ENCODE measurements at regions not wholly inside any gene's neighbourhood (a gene's known extent, or its start where the extent isn't known, plus 50 kb on each side); places are given as distances from the start of the nearest gene placed in this dataset.

DNA sequence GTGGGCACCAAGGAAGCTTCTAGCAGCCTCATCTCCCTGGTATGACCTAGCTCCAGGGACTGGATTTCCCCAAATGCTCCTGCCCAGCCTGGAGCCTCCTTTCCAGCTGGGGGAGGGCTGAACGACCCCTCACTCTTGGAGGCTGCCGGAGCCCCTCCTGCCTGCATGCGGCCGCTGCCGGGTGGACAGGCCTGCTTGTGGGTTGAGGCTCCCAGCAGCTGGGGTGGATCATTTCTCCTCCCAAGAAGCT, 213.6 kb downstream of the SEC14L1 start:
- peaks cover 9% of the 10 kb centered on the region for H3K4me1 ChIP-seq (ENCODE audit: control insufficient read depth, insufficient read depth, low read length, poor library complexity, severe bottlenecking)
- no peaks in the 10 kb centered on the region for H3K27me3 ChIP-seq (replicated peaks; ENCODE audit: control insufficient read depth, insufficient read depth, low read length, poor library complexity, severe bottlenecking)
- no peak overlapping the region for H3K27ac ChIP-seq (ENCODE audit: insufficient read depth, low read length, poor library complexity, severe bottlenecking)
- no peak for DNase-seq
- H3K4me3 ChIP-seq (ENCODE audit: insufficient read depth, low read depth, low read length, poor library complexity, severe bottlenecking), result no peak overlapping the region
- no peaks in the 10 kb centered on the region for H3K36me3 ChIP-seq (ENCODE audit: control insufficient read depth, insufficient read depth, low read length)
- H3K9me3 ChIP-seq (ENCODE audit: control insufficient read depth, low read length), result no peaks in the 10 kb centered on the region

DNA sequence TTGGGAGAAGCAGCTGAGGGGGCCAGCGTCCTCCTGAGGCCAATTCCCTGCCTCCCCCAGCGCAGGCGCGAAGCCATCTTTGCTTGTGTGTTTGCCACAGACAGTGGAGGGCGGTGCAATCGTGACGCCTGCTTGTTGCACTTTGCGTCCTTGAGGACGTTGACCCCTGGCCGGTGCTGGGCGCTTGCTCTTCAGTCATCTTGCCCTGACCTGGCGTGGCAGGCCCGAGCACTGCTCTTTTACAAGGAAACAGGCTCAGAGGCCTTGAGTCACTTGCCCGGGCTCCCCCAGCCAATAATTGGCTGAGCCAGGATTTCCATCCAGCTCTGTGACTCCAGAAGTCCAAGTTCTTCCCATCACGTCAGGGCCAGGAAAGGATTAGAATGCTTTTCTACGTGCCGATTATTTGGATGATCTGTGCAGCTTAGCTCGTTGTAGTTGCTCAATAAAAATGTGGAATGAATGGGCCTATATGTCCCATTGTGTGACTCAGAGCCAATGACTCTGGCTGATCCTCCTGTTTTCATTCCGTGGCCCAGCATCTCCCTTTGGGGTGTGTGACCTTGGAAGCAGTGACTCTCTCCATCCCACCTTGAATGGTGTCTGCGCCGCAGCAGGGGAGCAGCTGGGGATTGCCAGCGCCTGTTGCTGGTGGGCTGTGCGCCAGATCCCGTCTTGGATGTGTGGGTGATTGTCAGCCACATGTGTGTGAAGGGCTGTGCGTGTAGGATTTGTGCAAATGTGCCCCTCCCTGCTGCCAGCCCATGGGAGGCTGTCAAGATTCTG, 214.1 kb downstream of the SEC14L1 start:
- H3K4me3 ChIP-seq (ENCODE audit: insufficient read depth, low read depth, low read length, poor library complexity, severe bottlenecking), result no peak overlapping the region
- H3K27ac ChIP-seq (ENCODE audit: insufficient read depth, low read length, poor library complexity, severe bottlenecking), result no peak overlapping the region
- DNase-seq, result no peak
- no peaks in the 10 kb centered on the region for H3K9me3 ChIP-seq (ENCODE audit: control insufficient read depth, low read length)
- peaks cover 9% of the 10 kb centered on the region for H3K4me1 ChIP-seq (ENCODE audit: control insufficient read depth, insufficient read depth, low read length, poor library complexity, severe bottlenecking)
- no peaks in the 10 kb centered on the region for H3K36me3 ChIP-seq (ENCODE audit: control insufficient read depth, insufficient read depth, low read length)
- no peaks in the 10 kb centered on the region for H3K27me3 ChIP-seq (replicated peaks; ENCODE audit: control insufficient read depth, insufficient read depth, low read length, poor library complexity, severe bottlenecking)

DNA sequence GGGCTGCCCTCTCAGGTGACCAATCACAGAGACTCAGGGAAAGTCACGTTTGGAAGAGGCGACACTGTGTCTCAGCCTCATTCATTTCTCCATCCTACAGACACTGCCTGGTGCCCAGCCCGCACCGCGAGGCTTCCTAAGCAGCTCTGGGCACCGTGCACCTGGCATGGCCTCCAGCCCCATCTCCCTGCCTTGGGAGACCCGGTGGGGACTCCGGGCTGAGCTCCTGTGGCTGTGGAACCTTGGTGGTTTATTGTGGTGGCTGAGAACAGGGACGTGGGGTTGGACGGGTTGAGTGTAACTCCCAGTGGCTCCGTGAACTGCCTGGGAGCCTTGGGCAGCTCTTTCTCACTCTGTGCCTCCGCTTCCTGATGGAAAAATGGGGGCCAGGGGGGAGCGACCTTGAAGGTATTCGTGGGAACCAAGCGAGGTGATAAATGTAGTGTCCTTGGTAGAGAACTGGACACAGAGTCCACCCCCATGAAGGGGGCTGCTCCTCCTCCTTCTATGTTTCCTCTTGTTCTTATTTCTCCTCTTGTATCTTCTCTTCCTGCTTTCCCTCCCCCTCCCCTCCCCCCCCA, 215.4 kb downstream of the SEC14L1 start:
- no peak overlapping the region for H3K27ac ChIP-seq (ENCODE audit: insufficient read depth, low read length, poor library complexity, severe bottlenecking)
- H3K27me3 ChIP-seq (replicated peaks; ENCODE audit: control insufficient read depth, insufficient read depth, low read length, poor library complexity, severe bottlenecking), result no peaks in the 10 kb centered on the region
- no peak overlapping the region for H3K4me3 ChIP-seq (ENCODE audit: insufficient read depth, low read depth, low read length, poor library complexity, severe bottlenecking)
- H3K4me1 ChIP-seq (ENCODE audit: control insufficient read depth, insufficient read depth, low read length, poor library complexity, severe bottlenecking), result peaks cover 4% of the 10 kb centered on the region
- H3K9me3 ChIP-seq (ENCODE audit: control insufficient read depth, low read length), result no peaks in the 10 kb centered on the region
- DNase-seq, result no peak
- H3K36me3 ChIP-seq (ENCODE audit: control insufficient read depth, insufficient read depth, low read length), result no peaks in the 10 kb centered on the region

DNA sequence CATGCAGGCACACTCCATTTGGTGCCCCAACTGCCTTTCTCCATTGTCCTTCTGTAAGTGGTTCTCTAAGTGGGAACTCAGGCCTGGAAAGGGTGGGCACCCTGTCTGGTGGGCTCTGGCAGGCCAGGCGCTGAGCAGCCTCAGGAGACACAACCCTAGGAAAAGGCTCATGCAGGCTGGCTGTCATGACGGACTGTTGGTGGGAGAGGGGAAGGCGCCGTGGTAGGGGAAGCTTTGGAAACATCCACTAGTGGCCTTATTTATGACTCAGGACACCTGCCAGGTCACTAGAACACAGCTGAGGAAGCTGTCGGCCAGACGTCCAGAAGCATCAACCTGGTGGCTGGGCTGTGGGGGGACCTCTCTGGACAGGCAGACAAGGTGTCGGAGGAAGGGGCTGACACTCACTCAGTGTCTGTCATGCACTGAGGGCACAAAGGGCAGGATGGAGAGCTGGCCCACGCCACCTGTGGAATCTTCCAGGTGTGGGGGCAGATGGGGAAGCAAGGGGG, 216.0 kb downstream of the SEC14L1 start:
- peaks cover 2% of the 10 kb centered on the region for H3K4me1 ChIP-seq (ENCODE audit: control insufficient read depth, insufficient read depth, low read length, poor library complexity, severe bottlenecking)

DNA sequence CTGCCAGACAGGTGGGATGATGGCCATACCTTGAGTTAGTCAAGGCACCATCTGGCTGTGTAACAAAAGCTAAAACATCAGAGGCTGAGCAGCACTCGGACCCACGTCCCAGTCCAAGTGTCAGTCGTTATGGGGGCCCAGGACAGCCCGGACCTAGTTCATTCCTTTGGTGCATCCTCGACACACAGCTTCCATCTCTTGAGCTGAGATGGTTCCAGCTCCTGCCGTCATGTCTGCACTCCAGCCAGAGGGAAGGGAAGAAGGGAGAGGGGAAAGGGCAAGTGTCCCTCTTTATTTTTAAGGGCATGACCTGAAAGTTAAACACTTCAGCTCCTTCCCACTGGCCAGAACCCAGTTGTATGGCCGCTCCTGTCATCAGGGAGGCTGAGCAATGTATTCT, 218.0 kb downstream of the SEC14L1 start:
- H3K27me3 ChIP-seq (replicated peaks; ENCODE audit: control insufficient read depth, insufficient read depth, low read length, poor library complexity, severe bottlenecking), result no peaks in the 10 kb centered on the region
- H3K4me3 ChIP-seq (ENCODE audit: insufficient read depth, low read depth, low read length, poor library complexity, severe bottlenecking), result no peak overlapping the region
- no peaks in the 10 kb centered on the region for H3K36me3 ChIP-seq (ENCODE audit: control insufficient read depth, insufficient read depth, low read length)
- no peak for DNase-seq
- H3K4me1 ChIP-seq (ENCODE audit: control insufficient read depth, insufficient read depth, low read length, poor library complexity, severe bottlenecking), result peaks cover 4% of the 10 kb centered on the region
- no peak overlapping the region for H3K27ac ChIP-seq (ENCODE audit: insufficient read depth, low read length, poor library complexity, severe bottlenecking)
- H3K9me3 ChIP-seq (ENCODE audit: control insufficient read depth, low read length), result no peaks in the 10 kb centered on the region

More for the DNA sequence above, 216.0 kb downstream of the SEC14L1 start:
- Histone ChIP-seq H3K9me3 (ENCODE audit: control insufficient read depth, low read length) (no peaks in the 10 kb centered on the region), H3K4me3 (ENCODE audit: insufficient read depth, low read depth, low read length, poor library complexity, severe bottlenecking) (no peak overlapping the region), H3K36me3 (ENCODE audit: control insufficient read depth, insufficient read depth, low read length) (no peaks in the 10 kb centered on the region), H3K27me3 (replicated peaks; ENCODE audit: control insufficient read depth, insufficient read depth, low read length, poor library complexity, severe bottlenecking) (no peaks in the 10 kb centered on the region), H3K27ac (ENCODE audit: insufficient read depth, low read length, poor library complexity, severe bottlenecking) (no peak overlapping the region)
- no peak for DNase-seq

GRCh38 chr17:77359236-77359635, 218.5 kb downstream of the SEC14L1 start:
- Histone ChIP-seq H3K4me1 (ENCODE audit: control insufficient read depth, insufficient read depth, low read length, poor library complexity, severe bottlenecking) (peaks cover 9% of the 10 kb centered on the region), H3K27ac (ENCODE audit: insufficient read depth, low read length, poor library complexity, severe bottlenecking) (no peak overlapping the region), H3K36me3 (ENCODE audit: control insufficient read depth, insufficient read depth, low read length) (no peaks in the 10 kb centered on the region), H3K4me3 (ENCODE audit: insufficient read depth, low read depth, low read length, poor library complexity, severe bottlenecking) (no peak overlapping the region), H3K27me3 (replicated peaks; ENCODE audit: control insufficient read depth, insufficient read depth, low read length, poor library complexity, severe bottlenecking) (no peaks in the 10 kb centered on the region), H3K9me3 (ENCODE audit: control insufficient read depth, low read length) (no peaks in the 10 kb centered on the region)
- DNase-seq, result no peak

GRCh38 chr17:77361986-77362620, 221.3 kb downstream of the SEC14L1 start:
- H3K4me1 ChIP-seq (ENCODE audit: control insufficient read depth, insufficient read depth, low read length, poor library complexity, severe bottlenecking), result peaks cover 27% of the 10 kb centered on the region

DNA sequence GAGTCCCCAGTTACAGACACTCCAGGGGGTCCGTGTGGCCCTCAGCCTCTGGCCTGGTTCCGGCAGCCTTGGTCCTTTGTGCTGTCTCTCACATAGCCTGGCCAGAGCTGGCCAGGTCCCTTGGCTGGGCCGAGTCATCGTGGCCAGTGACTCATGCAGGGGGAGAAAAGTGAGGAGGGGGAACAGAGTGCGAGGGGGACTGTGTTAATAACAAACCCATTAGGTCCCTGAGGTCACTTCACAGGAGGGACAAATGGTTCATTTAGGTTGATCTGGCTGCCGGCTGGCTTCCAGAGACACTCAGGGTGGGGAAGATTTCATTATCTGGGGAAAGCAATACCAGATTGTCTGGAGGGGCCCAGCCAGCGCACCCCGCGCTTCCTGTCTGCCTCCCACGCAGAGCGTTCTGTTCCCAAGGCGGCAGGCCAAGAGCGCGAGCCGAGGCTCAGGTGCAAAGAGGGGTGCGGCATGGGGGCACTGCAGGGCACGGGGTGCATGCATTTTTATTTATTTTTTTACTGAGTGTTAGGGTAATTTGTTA, 223.1 kb downstream of the SEC14L1 start:
- Histone ChIP-seq H3K36me3 (ENCODE audit: control insufficient read depth, insufficient read depth, low read length) (no peaks in the 10 kb centered on the region), H3K4me3 (ENCODE audit: insufficient read depth, low read depth, low read length, poor library complexity, severe bottlenecking) (no peak overlapping the region), H3K4me1 (ENCODE audit: control insufficient read depth, insufficient read depth, low read length, poor library complexity, severe bottlenecking) (peaks cover 27% of the 10 kb centered on the region), H3K27me3 (replicated peaks; ENCODE audit: control insufficient read depth, insufficient read depth, low read length, poor library complexity, severe bottlenecking) (no peaks in the 10 kb centered on the region), H3K9me3 (ENCODE audit: control insufficient read depth, low read length) (no peaks in the 10 kb centered on the region), H3K27ac (ENCODE audit: insufficient read depth, low read length, poor library complexity, severe bottlenecking) (no peak overlapping the region)
- DNase-seq, result no peak

More at GRCh38 chr17:77361986-77362620, 221.3 kb downstream of the SEC14L1 start:
- no peaks in the 10 kb centered on the region for H3K36me3 ChIP-seq (ENCODE audit: control insufficient read depth, insufficient read depth, low read length)
- no peak overlapping the region for H3K27ac ChIP-seq (ENCODE audit: insufficient read depth, low read length, poor library complexity, severe bottlenecking)
- H3K27me3 ChIP-seq (replicated peaks; ENCODE audit: control insufficient read depth, insufficient read depth, low read length, poor library complexity, severe bottlenecking), result no peaks in the 10 kb centered on the region
- H3K9me3 ChIP-seq (ENCODE audit: control insufficient read depth, low read length), result no peaks in the 10 kb centered on the region
- no peak for DNase-seq
- H3K4me3 ChIP-seq (ENCODE audit: insufficient read depth, low read depth, low read length, poor library complexity, severe bottlenecking), result no peak overlapping the region

- no peak overlapping the region for H3K4me3 ChIP-seq (ENCODE audit: insufficient read depth, low read depth, low read length, poor library complexity, severe bottlenecking)
- H3K36me3 ChIP-seq (ENCODE audit: control insufficient read depth, insufficient read depth, low read length), result no peaks in the 10 kb centered on the region
- no peak for DNase-seq
- H3K27me3 ChIP-seq (replicated peaks; ENCODE audit: control insufficient read depth, insufficient read depth, low read length, poor library complexity, severe bottlenecking), result no peaks in the 10 kb centered on the region
- peaks cover 27% of the 10 kb centered on the region for H3K4me1 ChIP-seq (ENCODE audit: control insufficient read depth, insufficient read depth, low read length, poor library complexity, severe bottlenecking)
- no peaks in the 10 kb centered on the region for H3K9me3 ChIP-seq (ENCODE audit: control insufficient read depth, low read length)
- no peak overlapping the region for H3K27ac ChIP-seq (ENCODE audit: insufficient read depth, low read length, poor library complexity, severe bottlenecking)
Observed at GRCh38 chr17:77364381-77364911, 223.7 kb downstream of the SEC14L1 start.

Measured in effector memory CD4-positive, alpha-beta T cell (primary cell).